ENCODE measurements at regions not wholly inside any gene's neighbourhood (a gene's known extent, or its start where the extent isn't known, plus 50 kb on each side); places are given as distances from the start of the nearest gene placed in this dataset.

DNA sequence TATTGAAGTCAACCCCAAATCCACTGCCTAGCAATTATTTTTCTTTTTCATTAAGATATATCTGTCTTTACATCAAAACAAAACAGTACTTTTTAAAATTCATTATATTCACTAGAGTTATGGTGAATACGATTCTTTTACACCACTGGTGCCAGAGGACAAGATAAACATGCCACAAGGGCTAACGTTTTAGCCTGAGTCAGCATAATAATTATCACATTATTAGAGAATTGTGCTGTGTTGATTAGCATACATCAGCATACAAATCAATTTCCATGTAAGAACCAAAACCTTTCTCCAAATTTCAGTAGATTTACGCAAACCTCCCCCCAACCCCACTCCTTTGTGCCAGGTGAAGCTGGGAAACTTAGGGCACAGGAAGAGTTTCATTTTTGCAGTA lies 131.1 kb upstream of the TMEM106B start:
- TF ChIP-seq POLR2AphosphoS5 (IDR thresholded peaks at IDR 0.05) (no peak), POLR2A (IDR thresholded peaks at IDR 0.05) (no peak)

All from stomach (tissue), 4 donors.